HG02798 (cell line): ENCODE measurements at regions not wholly inside any gene's neighbourhood (a gene's known extent, or its start where the extent isn't known, plus 50 kb on each side); places are given as distances from the start of the nearest gene placed in this dataset.
A peak's percentile ranks its signal among the peaks of the same experiment; 100 is the strongest.

ENCODE experiments used
- ATAC-seq: cut with Tn5 transposase; IDR thresholded peaks from one replicate; pipeline ENCODE4 v1.9.1; 2021; ENCODE audit warnings: mild to moderate bottlenecking; ENCODE audit not compliant: unreplicated experiment, poor library complexity

- ATAC-seq: no peak
Measured at GRCh38 chr12:124505001-124505818, 62.2 kb downstream of the NCOR2 start.

- ATAC-seq: no peak
Measured at GRCh38 chr12:124504273-124505000, 63.0 kb downstream of the NCOR2 start.

GRCh38 chr12:124503305-124503704 is 64.1 kb downstream of the NCOR2 start:
- ATAC-seq: no peak

GRCh38 chr12:124502379-124502778 is 65.0 kb downstream of the NCOR2 start:
- ATAC-seq: no peak

GRCh38 chr12:124501827-124502226 is 65.6 kb downstream of the NCOR2 start:
- no peak for ATAC-seq

- ATAC-seq: no peak
Measured at GRCh38 chr12:124501112-124501561, 66.3 kb downstream of the NCOR2 start.

- no peak for ATAC-seq
Measured at GRCh38 chr12:124499898-124500244, 67.5 kb downstream of the NCOR2 start.

- no peak for ATAC-seq
Measured at GRCh38 chr12:124499190-124499753, 68.1 kb downstream of the NCOR2 start.

- ATAC-seq: no peak
Measured at GRCh38 chr12:124498275-124499189, 68.9 kb downstream of the NCOR2 start.

- no peak for ATAC-seq
Measured at GRCh38 chr12:124497658-124498057, 69.8 kb downstream of the NCOR2 start.

GRCh38 chr12:124497039-124497438 is 70.4 kb downstream of the NCOR2 start:
- ATAC-seq: no peak

GRCh38 chr12:124496584-124496983 is 70.8 kb downstream of the NCOR2 start:
- ATAC-seq: no peak

- no peak for ATAC-seq
Measured at GRCh38 chr12:124495194-124495983, 72.0 kb downstream of the NCOR2 start.

- ATAC-seq: no peak
Measured at GRCh38 chr12:124494751-124495129, 72.7 kb downstream of the NCOR2 start.

- peak; percentile 94 for ATAC-seq
Measured at GRCh38 chr12:124493809-124494750, 73.3 kb downstream of the NCOR2 start.

GRCh38 chr12:124492879-124493808 is 74.3 kb downstream of the NCOR2 start:
- no peak for ATAC-seq

- no peak for ATAC-seq
Measured at GRCh38 chr12:124491856-124492420, 75.5 kb downstream of the NCOR2 start.
